ENCODE measurements at regions not wholly inside any gene's neighbourhood (a gene's known extent, or its start where the extent isn't known, plus 50 kb on each side); places are given as distances from the start of the nearest gene placed in this dataset.
A peak's percentile ranks its signal among the peaks of the same experiment; 100 is the strongest.
"Not testable (repeated sequence)": the region's sequence is repeated elsewhere in the genome, so short reads cannot be mapped to it uniquely, and the experiment has no call there.

DNA sequence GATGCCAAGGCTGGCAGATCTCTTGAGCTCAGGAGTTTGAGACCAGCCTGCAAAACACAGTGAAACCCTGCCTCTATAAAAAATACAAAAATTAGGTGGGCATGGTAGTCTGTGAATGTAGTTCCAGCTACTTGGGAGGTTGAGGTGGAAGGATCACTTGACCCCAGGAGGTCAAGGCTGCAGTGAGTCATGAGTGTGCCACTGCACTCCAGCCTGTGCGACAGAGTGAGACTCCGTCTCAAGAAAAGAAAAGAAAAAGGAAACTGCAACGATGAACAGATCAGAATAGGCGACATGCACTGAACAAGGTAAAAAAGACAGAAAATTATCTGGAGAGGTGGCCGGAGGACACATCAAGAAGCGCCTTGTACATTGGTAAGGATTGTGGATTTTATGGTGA lies 273.7 kb upstream of the AMIGO2 start:
- ATAC-seq (replicated peaks), result no peak
- H3K9me3 Mint-ChIP-seq, result peaks cover 4% of the 10 kb centered on the region
- peaks cover 43% of the 10 kb centered on the region for H3K4me1 Mint-ChIP-seq
- peak overlapping the region; percentile 69 for H3K27ac Mint-ChIP-seq
- peaks cover 35% of the 10 kb centered on the region for H3K36me3 Mint-ChIP-seq (ENCODE audit: low read depth)
- peak overlapping the region; percentile 62 for H3K4me3 Mint-ChIP-seq
- no peaks in the 10 kb centered on the region for H3K27me3 Mint-ChIP-seq

DNA sequence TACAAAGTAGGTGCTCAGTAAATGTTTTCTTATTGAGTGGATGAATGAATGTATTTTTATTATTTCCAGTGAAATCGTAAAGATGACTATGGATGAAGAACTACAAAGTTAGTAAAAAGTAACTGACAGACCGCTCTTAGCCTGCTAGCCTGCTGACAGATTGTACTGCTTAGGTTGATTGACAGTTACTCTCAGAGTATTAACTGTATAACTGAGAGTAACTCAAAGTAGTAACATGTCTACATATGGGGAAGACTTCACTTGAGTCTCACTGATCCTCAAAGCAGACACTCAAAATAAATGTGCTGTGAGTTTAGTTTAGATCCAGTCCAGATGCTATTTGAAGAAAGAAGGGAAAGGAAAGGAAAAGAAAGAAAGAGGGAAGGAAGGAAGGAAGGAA lies 272.3 kb upstream of the AMIGO2 start:
- H3K4me1 Mint-ChIP-seq, result peaks cover 32% of the 10 kb centered on the region
- H3K27ac Mint-ChIP-seq, result peak overlapping the region; percentile 63
- peak overlapping the region; percentile 57 for H3K4me3 Mint-ChIP-seq
- peaks cover 4% of the 10 kb centered on the region for H3K9me3 Mint-ChIP-seq
- H3K36me3 Mint-ChIP-seq (ENCODE audit: low read depth), result peaks cover 27% of the 10 kb centered on the region
- H3K27me3 Mint-ChIP-seq, result no peaks in the 10 kb centered on the region
- ATAC-seq (replicated peaks), result no peak

DNA sequence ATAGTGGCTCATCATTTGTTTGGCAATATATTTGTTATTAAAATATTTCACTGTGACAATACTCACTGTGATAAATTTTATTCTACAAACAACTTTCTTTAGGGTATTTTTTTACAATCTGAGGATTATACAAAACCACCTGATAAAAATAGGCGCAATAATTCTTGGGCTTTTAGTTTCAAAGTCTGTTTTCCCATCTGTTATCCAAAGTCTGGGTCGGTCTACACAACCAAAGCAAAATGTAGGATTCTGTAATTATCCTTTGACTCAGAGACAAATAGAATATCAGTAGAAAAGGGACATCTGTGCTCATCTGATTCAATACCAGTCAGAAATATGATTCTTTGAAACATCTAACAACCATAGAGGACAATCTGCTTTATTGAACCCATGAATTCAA lies 271.8 kb upstream of the AMIGO2 start:
- Mint-ChIP-seq H3K27ac (peak overlapping the region; percentile 63), H3K9me3 (peaks cover 4% of the 10 kb centered on the region), H3K27me3 (no peaks in the 10 kb centered on the region), H3K36me3 (ENCODE audit: low read depth) (peaks cover 22% of the 10 kb centered on the region), H3K4me1 (peaks cover 28% of the 10 kb centered on the region), H3K4me3 (peak overlapping the region; percentile 57)
- no peak for ATAC-seq (replicated peaks)

DNA sequence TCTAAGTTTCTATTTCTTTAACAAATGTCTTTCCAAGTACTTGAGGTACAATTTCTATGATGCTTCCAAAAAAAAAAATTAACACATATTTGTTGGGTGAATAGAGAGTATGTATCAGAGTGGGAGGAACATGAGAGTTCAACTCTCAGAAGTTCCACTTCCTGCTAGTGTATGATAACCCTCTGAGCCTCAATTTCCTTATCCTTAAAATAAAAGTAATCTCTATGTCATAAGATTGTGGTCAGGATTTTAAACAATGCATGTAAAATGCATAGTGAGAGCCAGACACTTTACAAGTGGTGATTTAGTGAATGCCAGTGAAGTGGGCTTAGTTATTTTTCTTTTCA lies 270.3 kb upstream of the AMIGO2 start:
- peak overlapping the region; percentile 95 for H3K27ac Mint-ChIP-seq
- peak; percentile 94 for ATAC-seq (replicated peaks)
- H3K4me1 Mint-ChIP-seq, result peaks cover 20% of the 10 kb centered on the region
- H3K4me3 Mint-ChIP-seq, result peak overlapping the region; percentile 57
- H3K36me3 Mint-ChIP-seq (ENCODE audit: low read depth), result peaks cover 15% of the 10 kb centered on the region
- H3K9me3 Mint-ChIP-seq, result peaks cover 4% of the 10 kb centered on the region
- no peaks in the 10 kb centered on the region for H3K27me3 Mint-ChIP-seq

DNA sequence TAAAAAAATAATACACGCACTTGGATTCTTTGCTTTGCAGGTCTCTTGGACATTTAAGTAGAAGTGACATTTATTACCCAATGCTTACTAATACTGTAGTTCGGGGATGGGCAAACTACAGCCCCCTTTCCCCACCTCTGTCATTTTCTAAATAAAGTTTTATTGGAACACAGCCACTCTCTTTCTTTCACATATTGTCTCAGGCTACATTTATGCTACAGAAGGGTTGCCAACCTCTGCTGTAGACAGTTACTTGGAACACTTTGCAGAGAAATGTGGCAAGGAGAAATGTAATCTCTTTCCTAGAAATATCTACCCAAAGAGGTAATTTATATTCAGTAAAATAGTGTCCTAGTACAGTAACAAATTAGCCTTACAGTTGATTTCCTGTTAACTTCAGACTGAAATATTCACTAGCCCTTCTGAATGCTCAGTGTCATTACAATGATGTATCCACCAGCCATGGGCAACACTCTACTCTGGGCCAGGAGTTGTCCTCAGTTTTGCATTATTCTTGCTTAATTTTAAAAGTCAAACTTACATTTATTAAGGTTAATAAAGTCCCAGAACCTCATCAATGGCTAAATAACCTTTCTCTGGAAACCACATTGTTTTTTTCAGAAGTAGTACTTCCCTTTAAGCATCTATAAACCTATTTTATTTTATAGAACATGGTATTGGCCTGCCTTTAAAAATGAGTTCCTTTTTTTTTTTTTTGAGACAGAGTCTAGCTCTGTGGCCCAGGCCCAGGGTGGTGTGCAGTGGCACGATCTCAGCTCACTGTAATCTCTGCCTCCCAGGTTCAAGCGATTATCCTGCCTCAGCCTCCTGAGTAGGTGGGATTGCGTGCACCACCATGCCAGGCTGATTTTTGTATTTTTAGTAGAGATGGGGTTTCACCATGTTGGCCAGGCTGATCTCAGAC lies 269.6 kb upstream of the AMIGO2 start:
- Mint-ChIP-seq H3K36me3 (ENCODE audit: low read depth) (peaks cover 15% of the 10 kb centered on the region), H3K27me3 (no peaks in the 10 kb centered on the region), H3K27ac (peak overlapping the region; percentile 95), H3K4me1 (peaks cover 20% of the 10 kb centered on the region), H3K4me3 (peak overlapping the region; percentile 57), H3K9me3 (peaks cover 4% of the 10 kb centered on the region)
- no peak for ATAC-seq (replicated peaks)

DNA sequence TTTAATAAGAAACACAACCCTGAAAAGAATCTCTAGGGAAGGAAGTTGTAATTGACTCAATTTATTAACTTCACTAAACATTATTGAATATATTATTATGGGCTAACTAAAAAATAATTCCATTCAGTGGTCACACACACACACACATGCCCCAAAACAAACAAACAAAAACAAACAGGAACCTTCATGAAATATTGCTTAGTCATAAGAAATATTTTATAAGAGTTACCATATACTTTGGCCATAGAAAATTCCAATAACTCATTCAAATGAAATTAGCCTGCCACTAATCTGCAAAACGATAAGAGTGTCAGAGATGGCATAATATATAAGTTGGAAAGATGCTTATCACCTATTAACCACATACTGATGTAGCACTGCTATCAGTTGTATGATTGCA lies 268.4 kb upstream of the AMIGO2 start:
- ATAC-seq (replicated peaks), result no peak
- H3K27me3 Mint-ChIP-seq, result no peaks in the 10 kb centered on the region
- no peaks in the 10 kb centered on the region for H3K9me3 Mint-ChIP-seq
- peaks cover 6% of the 10 kb centered on the region for H3K36me3 Mint-ChIP-seq (ENCODE audit: low read depth)
- peak overlapping the region; percentile 95 for H3K27ac Mint-ChIP-seq
- H3K4me3 Mint-ChIP-seq, result peak overlapping the region; percentile 57
- peaks cover 15% of the 10 kb centered on the region for H3K4me1 Mint-ChIP-seq

DNA sequence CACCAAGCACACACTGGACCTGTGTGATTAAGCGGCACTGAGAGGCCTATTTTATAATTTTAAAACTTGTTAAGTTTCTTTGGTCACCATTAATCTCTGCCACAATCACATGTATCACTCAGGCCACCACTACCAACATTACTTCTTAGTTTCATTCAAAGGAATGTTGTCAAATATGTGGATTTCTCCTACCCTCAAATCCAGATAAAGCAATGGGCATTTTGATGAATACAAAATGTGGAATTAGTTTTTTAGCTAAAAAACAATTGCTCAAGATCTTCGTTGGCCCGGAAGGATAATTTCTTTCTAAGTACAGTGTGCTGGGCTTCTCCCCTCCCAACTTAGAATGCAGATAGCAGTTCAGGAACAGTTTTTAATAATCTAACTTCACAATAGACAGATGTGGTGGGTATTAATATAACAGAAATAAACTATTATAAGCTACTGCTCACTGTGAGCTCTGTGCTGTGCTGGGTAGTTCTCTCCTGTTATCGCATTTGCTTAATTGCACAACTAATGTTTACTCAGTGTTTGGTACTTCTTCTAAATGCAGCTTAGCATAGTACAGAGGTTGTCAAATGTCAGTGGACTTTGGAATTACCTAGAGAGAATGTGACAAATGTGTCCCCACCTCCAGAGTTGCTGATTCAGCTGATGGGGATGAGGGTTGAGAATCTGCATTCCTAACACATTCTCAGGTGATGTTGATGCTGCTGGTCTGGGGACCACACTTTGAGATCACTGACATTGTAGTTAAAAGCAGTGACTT lies 266.7 kb upstream of the AMIGO2 start:
- no peak for ATAC-seq (replicated peaks)
- Mint-ChIP-seq H3K36me3 (ENCODE audit: low read depth) (peaks cover 6% of the 10 kb centered on the region), H3K9me3 (no peaks in the 10 kb centered on the region), H3K27ac (no peak overlapping the region), H3K27me3 (no peaks in the 10 kb centered on the region), H3K4me1 (peaks cover 10% of the 10 kb centered on the region), H3K4me3 (no peak overlapping the region)

DNA sequence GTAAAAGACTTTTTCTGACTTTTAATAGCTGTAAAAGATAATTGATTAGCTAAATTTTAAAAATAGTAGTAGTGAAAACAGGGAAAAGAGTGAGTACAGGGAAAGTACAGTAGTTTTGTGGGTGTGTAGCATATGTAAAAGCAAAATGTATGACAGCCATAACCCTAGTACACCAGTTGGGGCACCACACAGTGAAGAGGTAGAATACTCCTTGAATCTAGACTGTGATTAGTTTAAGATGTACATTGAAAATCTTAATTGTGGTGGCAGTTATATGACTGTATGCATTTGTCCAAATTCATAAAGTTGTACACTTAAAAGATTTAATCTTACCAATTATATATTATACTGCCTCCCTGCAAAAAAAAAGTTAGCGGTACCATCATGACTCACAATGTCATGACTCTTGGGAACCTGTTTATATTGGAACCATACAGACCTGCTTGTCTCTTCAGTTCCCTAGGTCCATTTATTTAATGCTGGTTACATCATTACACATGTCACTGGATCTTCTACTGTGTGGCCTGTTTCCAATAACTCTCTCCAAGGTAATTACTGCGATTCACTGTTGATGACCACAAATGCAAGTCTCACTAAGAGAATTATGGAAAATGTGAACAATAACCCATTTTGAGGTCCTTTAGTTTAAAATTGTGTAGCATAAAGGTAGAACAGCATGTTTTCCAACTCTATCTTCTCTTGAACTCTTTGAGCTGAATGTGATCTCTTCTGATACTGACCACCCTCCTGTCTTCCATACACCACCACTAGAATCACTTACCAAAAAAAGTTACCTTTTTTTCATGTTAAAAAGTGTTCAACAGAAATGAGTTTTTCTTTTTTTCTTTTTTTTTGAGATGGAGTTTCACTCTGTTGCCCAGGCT lies 264.2 kb upstream of the AMIGO2 start:
- peak; percentile 60 for ATAC-seq (replicated peaks)
- Mint-ChIP-seq H3K36me3 (ENCODE audit: low read depth) (no peaks in the 10 kb centered on the region), H3K4me1 (peaks cover 10% of the 10 kb centered on the region), H3K27me3 (no peaks in the 10 kb centered on the region), H3K9me3 (no peaks in the 10 kb centered on the region), H3K27ac (no peak overlapping the region), H3K4me3 (no peak overlapping the region)

DNA sequence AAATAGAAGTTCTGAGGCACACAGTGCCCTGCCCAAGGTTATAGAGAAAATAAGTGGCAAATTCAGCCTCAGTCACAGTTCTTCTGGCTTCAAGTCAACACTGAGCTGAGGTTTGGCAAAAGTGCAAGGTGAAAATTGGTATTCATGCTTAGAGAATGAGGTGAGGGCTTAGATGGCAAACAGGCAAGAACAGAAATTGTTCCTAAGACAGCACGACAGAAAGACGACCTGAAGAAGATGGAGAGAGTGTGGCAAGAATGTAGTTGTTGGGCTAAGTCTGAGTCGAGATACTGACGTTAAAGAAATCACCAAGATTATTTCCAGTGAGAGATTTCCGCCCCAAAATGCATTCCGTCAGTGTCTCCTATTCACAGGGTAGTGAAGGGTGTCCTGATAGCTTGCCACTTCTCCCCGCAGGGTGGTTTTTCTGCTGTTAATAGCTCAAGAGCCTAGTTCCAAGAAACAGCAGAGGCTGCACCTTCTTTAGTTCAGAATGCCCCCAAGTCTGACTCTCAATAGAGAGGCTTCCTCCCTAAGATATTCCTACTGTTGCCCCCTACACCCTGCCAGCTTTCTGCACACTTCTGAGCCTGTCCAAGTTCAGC lies 260.8 kb upstream of the AMIGO2 start:
- no peaks in the 10 kb centered on the region for H3K36me3 Mint-ChIP-seq (ENCODE audit: low read depth)

DNA sequence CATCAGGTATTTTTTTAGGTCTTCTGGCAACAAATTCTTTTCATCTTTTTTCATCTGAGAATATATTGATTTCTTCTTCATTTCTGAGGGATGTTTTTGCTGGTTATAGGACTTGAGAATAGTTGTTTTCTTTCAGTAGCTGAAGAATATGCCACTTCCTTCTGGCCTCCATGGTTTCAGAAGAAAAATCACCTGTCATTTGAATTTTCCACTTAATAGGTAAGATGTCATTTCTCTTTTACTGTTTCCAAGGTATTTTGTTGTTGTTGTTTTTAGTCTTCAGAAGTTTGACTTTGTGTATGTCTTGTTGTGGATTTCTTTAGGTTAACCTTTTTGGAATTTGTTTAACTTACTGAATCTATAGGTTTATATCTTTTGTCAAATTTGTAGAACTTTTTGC lies 257.8 kb upstream of the AMIGO2 start:
- Mint-ChIP-seq H3K27ac (peak overlapping the region; percentile 41), H3K9me3 (peaks cover 4% of the 10 kb centered on the region), H3K4me3 (no peak overlapping the region), H3K4me1 (no peaks in the 10 kb centered on the region), H3K27me3 (no peaks in the 10 kb centered on the region), H3K36me3 (ENCODE audit: low read depth) (no peaks in the 10 kb centered on the region)
- ATAC-seq (replicated peaks), result no peak

More for the DNA sequence above, 260.8 kb upstream of the AMIGO2 start:
- H3K27me3 Mint-ChIP-seq, result no peaks in the 10 kb centered on the region
- no peak for ATAC-seq (replicated peaks)
- H3K4me3 Mint-ChIP-seq, result no peak overlapping the region
- H3K27ac Mint-ChIP-seq, result no peak overlapping the region
- H3K9me3 Mint-ChIP-seq, result peaks cover 4% of the 10 kb centered on the region
- H3K4me1 Mint-ChIP-seq, result peaks cover 5% of the 10 kb centered on the region

DNA sequence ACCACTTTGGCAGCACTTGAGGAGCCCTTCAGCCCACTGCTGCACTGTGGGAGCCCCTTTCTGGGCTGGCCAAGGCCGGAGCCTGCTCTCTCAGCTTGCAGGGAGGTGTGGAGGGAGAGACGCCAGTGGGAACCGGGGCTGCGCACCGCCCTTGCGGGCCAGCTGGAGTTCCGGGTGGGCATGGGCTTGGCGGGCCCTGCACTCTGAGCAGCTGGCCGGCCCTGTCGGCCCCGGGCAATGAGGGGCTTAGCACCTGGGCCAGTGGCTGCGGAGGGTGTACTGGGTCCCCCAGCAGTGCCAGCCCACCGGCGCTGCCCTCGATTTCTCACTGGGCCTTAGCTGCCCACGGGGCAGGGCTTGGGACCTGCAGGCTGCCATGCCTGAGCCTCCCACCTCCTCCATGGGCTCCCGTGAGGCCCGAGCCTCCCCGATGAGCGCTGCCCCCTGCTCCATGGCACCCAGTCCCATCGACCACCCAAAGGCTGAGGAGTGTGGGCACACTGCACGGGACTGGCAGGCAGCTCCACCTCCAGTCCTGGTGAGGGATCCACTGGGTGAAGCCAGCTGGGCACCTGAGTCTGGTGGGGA lies 253.6 kb upstream of the AMIGO2 start:
- not testable (repeated sequence) for ATAC-seq (replicated peaks); H3K9me3 Mint-ChIP-seq; H3K27me3 Mint-ChIP-seq; H3K27ac Mint-ChIP-seq; H3K4me3 Mint-ChIP-seq; H3K36me3 Mint-ChIP-seq (ENCODE audit: low read depth)
- peaks cover 13% of the 10 kb centered on the region for H3K4me1 Mint-ChIP-seq

DNA sequence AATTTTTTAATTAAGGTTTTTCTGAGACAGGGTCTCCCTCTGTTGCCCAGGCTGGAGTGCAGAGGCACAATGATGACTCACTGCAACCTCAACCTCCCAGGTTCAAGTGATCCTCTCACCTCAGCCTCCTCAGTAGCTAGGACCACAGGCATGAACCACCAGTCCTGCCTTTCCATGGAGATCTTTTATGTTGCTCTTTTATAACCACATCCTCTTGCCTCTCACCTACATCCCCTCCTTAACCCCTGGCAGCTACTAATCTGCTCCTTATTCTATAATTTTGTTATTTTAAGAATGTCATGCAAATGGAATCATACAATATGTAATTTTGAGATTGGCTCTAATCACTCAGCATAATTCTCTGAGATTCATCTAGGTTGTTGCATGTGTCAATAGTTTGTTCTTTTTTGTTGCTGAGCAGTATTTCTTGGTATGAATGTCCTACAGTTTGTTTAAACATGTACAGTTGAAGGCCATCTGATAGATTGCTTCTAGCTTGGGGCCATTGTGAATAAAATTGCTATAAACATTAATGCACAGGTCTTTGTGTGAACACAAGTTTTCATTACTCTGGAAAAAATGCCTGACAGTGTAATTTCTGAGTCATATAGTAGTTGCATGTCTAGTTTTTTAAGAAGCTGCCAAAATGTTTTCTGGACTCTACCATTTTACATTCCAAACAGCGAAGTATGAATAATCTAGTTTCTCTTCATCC lies 249.2 kb upstream of the AMIGO2 start:
- Mint-ChIP-seq H3K27ac (peak overlapping the region; percentile 65), H3K4me1 (peaks cover 22% of the 10 kb centered on the region), H3K27me3 (no peaks in the 10 kb centered on the region), H3K9me3 (no peaks in the 10 kb centered on the region), H3K36me3 (ENCODE audit: low read depth) (no peaks in the 10 kb centered on the region), H3K4me3 (peak overlapping the region; percentile 34)
- peak; percentile 63 for ATAC-seq (replicated peaks)

DNA sequence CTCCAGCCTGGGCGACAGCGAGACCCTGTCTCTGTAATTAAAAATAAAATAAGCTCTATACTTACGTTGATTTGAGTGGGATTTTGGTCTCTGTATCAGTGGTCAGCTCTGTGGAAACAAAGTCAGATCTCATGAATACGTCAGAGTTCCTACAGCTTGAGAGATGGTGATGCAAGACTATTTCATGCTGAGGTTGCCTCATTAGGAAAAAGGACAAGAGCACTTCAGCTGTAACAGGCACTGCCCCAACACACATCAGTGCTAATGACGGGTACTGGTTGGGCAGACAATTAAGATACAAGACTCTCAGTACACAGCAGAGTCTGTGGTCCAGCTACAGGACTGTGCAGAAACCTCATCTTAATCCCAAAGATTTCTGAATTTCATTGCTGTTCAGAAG lies 246.4 kb upstream of the AMIGO2 start:
- Mint-ChIP-seq H3K27ac (no peak overlapping the region), H3K4me3 (no peak overlapping the region), H3K9me3 (no peaks in the 10 kb centered on the region), H3K4me1 (peaks cover 27% of the 10 kb centered on the region), H3K36me3 (ENCODE audit: low read depth) (no peaks in the 10 kb centered on the region), H3K27me3 (no peaks in the 10 kb centered on the region)
- no peak for ATAC-seq (replicated peaks)

Data from activated T-helper 17 cell treated with anti-CD3 and anti-CD28 coated beads, Interleukin-2, amount 50 U/mL, for 72 hours (primary cell).